T47D (cell line): ENCODE measurements at regions not wholly inside any gene's neighbourhood (a gene's known extent, or its start where the extent isn't known, plus 50 kb on each side); places are given as distances from the start of the nearest gene placed in this dataset.

ENCODE experiments used
- DNase-seq, 2 experiments: peaks; one replicate each; pipeline versions ENCODE4 v3.0.0 to v3.0.0-alpha.2; 2011 to 2012; ENCODE audit warnings: low read depth in 1 of 2, low spot score in 1 of 2
- JUND ChIP-seq: IDR thresholded peaks from 2 replicates; pipeline ENCODE4 v1.6.1; 2012; ENCODE audit warnings: low read depth
- in situ Hi-C: cut with HindIII; loops from 2 replicates; pipeline ENCODE4 v1.10.0; 2016; ENCODE audit warnings: low sequenced_read_pairs, low pct_unique_long_range_greater_than_20kb

- no peak for DNase-seq
- TF ChIP-seq JUND = no peak
- in situ Hi-C loops = no loop called here
Observed at GRCh38 chr9:22395687-22396141, 50.9 kb upstream of the DMRTA1 start.
